ENCODE measurements at regions not wholly inside any gene's neighbourhood (a gene's known extent, or its start where the extent isn't known, plus 50 kb on each side); places are given as distances from the start of the nearest gene placed in this dataset.

DNA sequence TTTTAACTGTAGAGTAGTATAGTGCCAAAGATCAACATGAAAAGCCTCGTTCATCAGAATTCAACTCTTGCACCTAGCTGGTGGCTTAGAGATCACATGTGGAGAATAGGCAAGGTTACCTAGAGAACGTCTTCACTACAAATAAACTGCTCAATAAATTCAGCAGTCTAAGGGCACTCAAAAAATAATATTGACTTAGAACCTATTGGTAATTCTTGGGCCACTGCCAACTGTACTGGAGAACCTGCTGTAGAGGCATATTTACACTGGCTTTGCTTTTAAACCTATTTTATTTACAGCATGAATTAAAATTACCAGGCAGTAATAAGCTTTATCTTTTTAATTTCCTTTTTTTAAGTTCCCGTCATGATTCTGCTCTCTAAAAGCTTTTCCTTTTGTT, 343.7 kb downstream of the PDHA2 start:
- no peak for DNase-seq (ENCODE audit: low spot score)

DNA sequence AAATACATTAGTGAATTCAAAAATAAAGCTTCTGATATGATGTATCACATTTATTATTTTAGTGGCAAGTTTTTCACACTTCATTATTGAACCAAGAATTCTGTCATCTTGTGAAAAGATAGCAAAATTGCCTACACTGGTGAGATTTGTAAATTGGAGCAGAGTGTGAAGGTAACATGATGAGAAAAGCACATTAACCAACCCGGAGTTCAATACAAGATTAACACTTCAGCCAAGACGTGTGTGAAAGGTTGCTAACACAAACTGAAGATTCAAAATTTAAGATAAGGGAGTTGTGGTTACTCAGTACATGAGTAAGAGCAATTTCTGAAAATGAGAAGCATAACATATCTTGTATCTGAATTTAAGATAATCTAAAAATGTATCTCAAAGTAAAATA, 346.7 kb downstream of the PDHA2 start:
- DNase-seq (ENCODE audit: low spot score): no peak

DNA sequence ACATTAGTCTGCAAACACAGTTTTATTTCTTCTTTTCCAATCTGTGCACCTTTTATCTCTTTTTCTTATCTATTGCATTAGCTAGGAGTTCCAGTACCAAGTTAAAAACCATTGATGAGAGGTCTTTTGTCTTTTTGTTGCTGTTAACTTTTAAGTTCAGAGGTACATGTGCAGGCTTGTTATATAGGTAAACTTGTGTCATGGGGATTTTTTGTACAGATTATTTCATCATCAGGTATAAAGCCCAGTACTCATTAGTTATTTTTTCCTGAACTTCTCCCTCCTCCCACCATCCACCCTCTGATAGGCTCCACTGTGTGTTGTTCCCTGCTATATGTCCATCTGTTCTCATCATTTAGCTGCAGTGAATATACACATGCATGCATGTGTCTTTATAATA, 349.9 kb downstream of the PDHA2 start:
- no peak for DNase-seq (ENCODE audit: low spot score)

DNA sequence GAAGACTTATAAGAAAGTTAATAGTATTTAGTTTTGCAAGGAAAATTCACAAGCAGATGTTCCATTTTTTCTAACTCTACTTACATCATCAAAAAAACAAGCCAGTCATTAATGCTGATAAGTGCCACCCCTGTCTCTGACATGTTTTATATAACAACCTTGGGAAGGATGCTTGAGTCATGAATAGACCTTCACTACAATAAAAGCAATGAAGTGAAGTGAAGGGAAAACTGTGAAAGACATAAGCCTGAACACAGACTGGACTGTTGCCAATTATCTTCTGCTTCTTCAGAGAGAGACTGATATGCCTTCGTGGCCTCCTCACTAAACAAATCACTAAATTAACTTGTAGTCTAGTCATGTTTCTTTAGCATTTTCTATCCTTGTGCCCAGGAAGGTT, 353.2 kb downstream of the PDHA2 start:
- no peak for DNase-seq (ENCODE audit: low spot score)

DNA sequence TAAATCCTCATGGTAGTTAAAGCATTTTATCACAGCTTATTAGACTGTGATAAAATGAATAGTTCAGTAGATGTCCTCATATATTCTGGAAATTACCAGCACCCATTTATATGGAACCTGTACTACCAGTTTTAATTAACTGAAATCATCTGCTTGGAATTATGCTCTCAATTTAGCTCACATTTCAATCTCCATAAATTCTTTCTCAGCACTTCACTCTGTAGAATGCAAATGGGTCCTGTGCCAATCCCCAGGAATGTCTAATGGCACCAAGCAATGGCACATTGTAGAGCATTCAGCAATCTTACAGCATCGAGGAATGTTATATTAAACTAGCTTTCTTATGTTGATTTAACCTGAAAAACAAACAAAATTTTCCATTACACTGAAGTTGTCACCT, 355.1 kb downstream of the PDHA2 start:
- DNase-seq (ENCODE audit: low spot score): no peak

DNA sequence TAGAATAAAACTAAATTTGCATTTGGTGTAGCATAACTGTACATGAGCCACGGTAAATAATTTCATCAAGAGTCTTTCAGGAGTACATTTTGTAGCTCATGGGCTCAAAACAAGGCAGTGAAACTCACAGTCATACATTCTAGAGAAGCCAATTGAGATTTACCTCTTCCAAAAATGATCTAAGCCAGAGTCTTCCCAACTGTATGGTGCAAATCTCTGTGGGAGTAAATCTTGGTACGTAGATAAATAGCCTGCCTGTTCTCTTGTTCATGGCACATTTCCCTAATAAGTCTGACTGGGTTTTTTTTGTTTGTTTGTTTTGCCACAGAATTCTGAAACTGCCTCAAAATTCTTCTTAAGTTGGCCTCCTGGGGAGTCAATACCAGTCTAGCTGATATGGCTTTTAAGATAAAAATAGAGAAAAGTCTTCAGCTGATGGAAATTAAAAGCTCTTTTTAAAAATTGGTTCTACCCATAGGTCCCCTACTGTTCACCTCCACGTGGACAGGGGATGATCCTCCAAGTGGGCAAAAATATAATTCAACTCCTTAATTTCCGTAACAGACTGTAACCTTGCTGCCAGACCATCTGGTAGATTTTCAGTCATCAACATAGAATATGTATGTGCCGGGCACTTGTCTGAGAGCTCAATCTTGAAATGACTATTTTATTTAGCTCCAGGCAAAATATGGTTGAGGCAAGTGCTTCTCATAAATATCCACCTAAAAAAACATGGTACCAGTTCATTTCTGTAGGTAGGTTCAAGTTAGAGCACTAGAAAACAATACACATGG, 365.4 kb downstream of the PDHA2 start:
- no peak for DNase-seq (ENCODE audit: low spot score)

DNA sequence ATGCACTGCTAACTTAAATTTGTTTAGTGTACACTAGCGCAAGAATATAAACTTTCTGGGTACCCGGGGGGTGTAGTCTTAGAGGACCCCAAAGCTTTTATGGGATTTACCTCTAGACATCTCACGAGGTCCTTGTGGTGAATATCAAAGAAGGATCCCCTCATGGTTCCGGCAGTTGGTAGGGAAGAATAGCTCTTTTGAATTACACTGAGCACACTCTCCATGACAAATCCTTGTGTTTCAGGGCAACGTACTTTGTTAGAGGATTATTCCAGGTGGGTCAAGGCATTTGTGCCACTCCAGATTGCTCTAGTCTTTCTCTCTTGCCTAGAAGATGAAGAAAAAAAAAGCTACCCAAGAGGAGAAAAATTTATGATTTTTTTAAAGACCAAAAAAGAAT, 387.6 kb downstream of the PDHA2 start:
- no peak for DNase-seq (ENCODE audit: low spot score)

DNA sequence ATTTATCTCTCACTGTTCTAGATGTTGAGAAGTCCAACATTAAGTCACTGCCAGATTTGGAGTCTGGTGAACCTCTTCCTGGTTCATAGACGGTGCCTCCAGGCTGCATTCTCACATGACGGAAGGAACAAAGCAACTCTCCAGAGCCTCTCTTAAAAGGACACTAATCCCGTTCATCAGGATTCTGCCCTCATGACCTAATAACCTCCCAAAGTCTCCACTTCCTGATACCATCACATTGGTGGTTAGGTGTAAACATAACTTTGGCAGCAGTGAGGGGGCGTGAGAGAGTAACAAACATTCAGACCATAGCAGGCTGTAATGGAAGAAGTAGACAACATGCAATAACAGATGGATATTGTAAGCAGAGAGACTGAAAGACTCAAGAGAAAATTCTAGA, 388.6 kb downstream of the PDHA2 start:
- DNase-seq (ENCODE audit: low spot score): peak; percentile 11

DNA sequence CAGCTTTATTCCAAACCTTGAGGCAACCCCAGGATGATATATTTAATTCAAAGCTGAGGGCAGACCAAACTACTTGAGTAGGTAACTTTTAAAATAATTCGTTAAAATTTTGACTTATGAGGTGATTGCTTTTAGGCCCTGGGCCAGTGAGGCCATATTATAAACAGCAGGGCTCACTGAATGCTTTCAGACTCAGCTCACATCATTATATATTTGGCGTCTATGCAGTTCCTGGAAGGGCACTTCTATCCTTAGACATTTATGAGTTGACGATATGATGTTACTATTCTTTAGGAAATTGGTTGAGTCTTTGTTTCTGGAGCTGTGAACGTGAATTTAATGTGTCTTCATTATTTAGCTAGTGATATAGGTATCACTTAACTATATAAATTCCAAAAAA, 400.1 kb downstream of the PDHA2 start:
- DNase-seq (ENCODE audit: low spot score): no peak

DNA sequence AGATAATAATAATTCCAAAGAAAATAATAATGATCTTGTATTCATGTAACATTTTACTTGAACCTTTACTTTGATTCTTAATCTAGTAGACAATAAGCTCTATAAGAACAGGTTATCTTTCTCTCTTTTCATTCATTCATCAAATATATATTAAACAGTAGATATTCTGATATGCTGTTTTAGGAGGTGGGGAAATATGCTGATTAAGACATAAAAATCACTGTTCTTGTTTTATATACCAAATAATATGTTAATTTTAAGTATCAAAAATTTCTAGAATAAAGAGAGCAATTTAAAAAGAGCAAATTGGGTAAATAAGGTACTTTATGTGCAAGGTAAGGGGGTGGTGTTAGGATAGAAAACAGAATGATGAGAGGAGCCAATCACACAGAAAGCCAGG, 401.9 kb downstream of the PDHA2 start:
- no peak for DNase-seq (ENCODE audit: low spot score)

DNA sequence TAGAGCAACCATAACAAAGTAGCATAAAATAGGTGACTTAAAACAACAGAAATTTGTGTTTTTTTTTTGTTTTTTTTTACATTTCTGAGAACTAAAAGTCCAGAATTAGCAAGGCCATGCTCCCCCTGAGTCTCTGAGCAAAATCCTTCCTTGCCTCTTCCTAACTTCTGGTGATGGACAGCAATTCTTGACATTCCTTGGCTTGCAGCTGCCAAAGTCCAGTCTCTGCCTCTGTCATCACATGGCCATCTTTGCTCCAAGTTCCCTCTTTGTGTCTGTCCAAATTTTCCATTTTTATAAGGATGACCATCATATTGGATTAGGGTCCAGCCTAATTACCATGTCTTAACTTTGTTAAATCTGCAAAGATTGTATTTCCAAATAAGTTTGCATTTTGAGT, 407.2 kb downstream of the PDHA2 start:
- no peak for DNase-seq (ENCODE audit: low spot score)

DNA sequence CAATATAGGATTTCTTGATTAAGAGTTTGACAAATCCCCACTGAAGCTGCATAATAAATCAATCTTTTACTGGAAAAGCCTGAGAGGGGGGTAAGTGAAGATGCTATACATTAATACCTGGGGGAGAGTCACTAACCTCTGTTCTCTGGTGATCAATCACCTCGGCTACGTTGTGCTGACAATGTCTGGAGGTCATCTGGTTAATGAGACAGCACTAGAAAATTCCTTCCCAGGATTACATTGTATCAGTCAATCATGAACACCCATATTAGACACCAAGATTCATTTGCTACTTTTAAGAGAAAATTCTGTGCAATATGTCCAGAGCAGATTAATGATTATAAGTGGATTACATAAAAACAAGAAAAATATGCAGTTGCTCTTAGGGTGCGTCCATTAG, 408.3 kb downstream of the PDHA2 start:
- DNase-seq (ENCODE audit: low spot score): no peak

DNA sequence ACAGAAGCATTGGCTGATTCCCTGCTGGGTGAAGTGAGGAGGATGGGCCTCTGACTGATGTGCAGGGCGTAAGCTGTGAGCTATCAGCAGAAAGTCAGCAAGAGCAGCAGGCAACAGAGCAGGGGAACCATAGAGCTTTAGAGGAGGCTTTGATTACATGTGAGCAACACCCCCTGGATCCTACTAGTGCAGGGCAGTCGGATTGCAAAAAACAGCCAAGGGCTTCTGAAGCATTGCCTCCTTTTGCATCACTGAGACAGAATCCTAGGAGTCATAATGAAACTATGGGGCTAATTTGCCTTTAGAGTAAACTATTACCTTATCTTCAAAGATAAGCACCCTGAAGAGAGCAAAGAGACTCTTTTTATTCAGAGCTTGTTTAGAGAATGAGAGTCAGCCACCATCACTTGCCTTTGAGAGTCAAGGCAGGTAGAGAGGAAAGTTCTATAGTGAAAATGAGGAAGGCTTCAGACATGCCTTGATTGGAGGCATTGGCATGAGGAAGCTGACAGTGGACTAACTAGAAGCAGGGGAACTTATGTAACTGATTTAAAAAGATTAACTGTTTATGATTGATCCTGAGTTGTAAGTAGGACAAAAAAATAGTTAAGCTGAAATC, 420.3 kb downstream of the PDHA2 start:
- DNase-seq (ENCODE audit: low spot score): no peak

DNA sequence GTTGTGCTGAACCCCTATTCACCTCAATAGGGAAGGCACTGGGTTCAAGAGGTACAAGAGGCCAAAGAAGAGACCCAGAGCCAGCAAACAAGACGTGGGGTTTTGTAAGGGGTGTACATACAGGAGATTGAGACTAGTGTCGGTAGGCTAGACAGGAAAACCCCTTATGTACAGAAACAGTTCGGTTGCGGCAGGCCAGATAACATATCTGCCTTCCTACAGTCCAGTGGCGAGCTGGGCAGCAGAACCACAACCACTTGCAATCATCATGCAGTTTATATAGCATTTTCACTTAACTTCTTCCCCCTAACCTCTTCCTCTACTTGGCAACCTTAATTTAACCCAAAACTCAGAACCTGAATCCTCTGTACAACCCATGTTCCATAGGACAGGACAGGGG, 422.2 kb downstream of the PDHA2 start:
- DNase-seq (ENCODE audit: low spot score): no peak

DNA sequence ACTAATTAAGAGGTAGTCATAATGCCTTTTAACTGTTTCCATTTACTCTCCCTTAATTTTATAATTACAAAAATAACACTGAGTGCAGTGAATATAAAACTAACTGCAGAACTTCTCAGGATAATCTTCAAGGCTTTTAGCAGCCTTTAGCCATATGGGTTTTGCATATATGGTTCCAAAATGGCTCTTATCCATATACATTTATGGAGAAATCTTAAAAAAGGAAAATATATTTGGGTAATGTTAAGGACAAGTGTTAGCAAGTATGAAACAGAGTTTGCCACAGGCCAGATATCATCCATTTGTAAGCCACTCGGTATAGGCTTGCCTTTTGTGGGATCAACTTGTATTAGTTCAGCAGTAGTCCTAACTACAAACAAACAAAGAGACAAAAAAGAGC, 423.4 kb downstream of the PDHA2 start:
- no peak for DNase-seq (ENCODE audit: low spot score)

DNA sequence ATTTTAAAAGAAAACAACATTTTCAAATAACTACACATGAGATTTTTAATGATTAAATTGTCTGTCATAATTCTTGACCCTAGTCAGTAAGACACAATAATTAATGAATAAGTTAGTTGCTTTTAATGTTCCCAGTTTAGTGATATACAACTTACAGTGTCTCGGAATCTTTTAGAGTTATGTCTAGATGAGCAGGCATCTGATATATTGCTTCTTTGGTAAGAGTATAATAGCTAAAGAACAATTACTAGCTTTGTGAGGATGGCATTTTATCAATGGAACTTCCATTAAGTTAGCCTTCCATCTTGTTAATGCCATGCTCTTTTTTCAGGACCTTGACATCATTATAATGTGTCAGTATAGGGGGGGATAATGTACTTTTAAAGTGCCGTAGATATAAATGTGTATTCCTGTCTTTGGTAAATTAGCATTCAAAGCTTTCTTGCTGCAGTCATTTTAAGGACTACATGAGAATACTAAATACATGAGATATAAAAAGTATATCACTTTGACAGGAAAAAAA, 425.1 kb downstream of the PDHA2 start:
- no peak for DNase-seq (ENCODE audit: low spot score)

DNA sequence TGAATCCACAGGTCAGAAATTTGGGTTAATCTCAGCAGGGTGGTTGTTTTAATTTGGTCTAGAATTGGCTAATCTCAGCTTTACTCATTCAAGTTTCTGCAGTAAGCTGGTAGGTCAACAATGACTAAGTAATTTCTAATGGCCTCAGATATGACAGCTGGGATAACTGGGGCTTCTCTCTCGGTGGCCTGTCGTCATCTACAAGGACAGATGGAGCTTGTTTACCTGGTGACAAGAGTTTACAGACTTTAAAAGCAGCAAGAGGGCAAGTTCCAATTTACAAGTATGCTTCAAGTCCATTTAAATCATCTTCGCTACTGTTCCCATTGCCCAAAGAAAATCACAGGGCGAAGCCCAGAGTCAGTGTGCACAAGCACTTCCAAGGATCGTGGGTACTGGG, 453.9 kb downstream of the PDHA2 start:
- DNase-seq (ENCODE audit: low spot score): no peak

DNA sequence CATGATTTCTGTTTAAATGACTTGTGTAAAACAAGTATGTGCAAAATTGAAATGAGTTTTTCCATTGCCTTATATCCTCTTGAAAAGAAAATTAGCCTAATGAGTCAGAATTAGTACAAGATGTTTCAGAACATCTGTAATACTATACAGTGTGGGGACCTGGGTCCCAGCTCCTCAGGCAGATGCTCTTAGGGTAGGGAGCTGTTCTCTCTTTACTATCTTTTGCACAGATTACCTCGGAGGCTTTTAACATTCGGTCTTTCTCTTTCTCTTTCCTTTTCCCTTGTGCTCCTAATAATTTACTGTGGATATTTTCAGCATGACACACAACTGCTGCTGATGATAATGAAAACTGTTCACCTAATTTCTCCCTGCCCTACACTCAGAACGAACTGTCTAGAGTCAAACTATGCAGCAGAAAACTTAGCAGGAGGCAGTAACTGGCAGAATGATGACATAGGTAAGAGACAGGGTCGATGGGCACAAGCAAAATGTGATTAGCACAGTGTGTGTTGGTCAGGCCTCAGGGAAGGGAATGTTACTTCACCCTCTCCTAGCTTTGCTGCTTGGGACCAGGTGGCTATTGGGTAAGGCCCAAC, 455.3 kb downstream of the PDHA2 start:
- no peak for DNase-seq (ENCODE audit: low spot score)

DNA sequence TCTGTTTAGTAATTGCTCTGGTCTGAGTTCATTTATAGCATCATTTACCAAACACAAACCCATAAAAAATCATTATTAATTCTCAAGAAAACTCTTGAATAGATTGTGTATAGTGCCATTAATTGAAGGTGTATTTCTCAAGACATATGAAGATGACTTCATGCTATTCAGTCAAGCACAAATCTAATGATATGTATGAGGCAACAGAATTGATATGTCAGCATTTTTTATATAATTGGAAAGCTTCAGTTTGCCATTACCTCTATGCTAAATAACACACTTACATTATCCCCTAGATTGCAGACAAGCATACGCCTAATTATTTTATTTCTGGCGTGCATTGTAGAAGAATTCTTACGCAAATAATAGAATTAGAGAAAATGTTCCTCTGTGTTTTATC, 461.8 kb downstream of the PDHA2 start:
- no peak for DNase-seq (ENCODE audit: low spot score)

DNA sequence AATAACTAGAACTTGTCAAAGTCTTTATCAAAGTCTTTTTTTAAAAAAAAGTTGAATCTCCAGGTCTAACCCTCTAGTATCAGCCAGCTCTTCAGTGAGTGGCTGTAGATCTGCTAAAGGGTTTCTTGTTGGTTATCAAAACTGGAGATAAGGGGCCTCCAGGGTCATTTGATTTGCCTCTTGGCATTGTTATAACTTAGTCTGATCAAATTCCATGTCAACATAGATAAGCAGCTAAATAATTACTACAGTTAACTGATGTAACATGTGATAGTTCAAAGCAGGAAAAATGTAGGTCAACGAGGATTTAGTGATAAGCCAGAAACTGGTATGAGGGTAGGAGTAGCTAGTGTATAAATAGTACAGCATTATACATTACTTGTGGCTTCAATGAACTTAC, 465.1 kb downstream of the PDHA2 start:
- DNase-seq (ENCODE audit: low spot score): no peak

DNA sequence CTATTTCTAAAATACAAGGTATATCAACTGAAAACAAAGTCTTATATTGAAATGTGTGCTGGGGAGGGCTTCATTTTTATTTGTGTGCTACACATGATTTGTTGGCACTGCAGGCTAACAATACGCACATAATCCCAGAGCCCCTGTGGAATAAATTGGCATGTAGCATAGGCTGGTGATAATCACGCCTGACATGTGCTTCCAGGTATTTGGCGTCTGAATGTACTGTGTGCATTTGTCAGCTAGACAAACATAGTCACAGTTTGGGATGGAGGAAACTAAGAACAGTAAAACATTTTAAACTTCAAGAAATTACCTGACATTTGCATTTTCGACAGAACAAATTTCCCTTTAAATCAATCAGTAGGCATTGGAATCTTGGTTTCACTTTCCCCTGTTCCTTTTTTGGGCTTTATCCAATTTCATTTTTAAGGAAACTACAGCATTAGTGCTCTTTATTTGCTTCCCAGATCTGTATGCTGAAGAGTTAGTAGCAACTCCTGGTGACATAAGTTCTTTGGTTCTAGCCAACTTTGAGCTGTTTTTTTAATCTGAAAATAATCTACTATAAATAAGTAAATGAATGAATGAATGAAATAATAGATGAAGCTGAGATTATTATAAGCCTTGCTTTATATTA, 472.3 kb downstream of the PDHA2 start:
- no peak for DNase-seq (ENCODE audit: low spot score)

DNA sequence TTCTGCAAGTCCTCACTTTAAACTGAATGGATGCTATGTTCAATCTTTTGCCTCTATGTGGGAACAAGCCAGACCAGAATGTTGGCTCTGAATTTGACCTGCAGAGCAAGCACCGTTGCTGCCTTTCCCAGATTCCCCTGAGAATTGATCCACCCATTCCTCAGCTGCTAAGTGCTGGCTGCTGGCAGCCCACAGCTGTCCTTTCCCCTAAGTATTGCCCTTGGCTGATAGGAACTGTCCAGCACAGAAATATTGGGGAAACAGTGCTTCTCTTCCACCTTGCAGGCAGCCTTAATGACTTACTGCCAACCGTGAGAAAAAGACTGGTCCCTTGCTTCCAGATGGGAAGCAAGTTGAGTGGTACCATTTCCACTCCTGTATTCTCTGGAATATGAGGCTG, 475.9 kb downstream of the PDHA2 start:
- no peak for DNase-seq (ENCODE audit: low spot score)

DNA sequence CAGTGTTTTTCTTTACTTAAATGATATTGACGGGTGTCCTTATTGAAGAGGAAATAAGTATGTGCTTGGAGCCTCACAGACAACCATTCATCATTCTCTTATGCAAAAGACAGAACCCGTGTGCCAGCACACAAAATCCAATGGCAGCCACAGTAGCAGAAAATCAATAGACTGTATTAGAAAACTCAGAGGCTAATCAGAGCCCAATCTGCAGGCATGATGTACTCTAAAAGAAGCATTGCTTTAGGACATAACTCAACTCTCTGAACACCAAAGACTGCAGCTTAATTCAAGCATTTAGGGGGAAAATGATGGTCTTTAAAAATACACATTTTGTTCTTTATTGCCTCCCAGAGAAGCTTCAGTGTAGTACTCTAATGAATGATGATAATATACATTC, 476.9 kb downstream of the PDHA2 start:
- DNase-seq (ENCODE audit: low spot score): no peak
